ENCODE measurements at regions not wholly inside any gene's neighbourhood (a gene's known extent, or its start where the extent isn't known, plus 50 kb on each side); places are given as distances from the start of the nearest gene placed in this dataset.
A peak's percentile ranks its signal among the peaks of the same experiment; 100 is the strongest.

DNA sequence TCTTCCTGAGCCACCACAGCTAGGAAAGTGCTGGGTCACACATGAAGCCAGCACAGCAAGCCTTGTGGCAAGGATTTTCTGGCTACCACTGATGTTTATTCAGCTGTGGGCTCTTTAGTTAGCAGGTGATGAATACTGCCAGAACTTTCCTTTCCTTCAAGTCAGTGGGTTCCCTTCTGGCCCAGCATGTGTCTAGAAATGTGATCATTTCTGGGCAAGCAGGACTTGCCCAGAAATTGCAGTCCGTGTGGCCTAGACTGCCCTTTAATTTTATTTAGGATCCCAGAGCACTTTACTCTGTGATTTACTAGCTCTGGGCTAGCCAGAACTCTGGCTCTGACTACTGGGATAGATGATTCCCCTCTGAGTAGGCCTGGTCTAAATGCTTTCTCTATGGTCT lies 397.5 kb downstream of the ZIC4 start:
- DNase-seq = no peak

GRCh38 chr3:147008458-147008857 lies 397.9 kb downstream of the ZIC4 start:
- no peak for DNase-seq

DNA sequence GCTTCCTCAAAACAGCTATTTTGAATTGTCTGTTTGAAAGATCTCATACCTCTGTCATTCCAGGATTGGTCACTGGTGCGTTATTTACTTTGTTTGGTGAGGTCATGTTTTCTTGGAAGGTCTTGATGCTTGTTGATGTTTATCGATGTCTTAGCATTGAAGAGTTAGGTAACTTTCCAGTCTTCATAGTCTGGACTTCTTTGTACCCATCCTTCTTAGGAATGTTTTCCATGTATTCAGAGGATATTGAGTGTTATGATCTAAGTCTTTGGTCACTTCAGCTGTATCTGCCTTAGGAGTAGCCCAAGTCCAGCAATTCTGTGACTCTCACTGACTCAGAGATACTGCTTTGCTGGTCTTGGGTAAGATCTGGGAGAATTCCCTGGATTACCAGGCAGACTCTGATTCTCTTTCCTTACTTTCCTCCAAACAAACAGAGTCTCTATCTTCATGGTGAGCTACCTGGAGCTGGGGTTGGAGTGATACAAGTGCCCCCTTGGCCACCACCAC lies 398.6 kb downstream of the ZIC4 start:
- no peak for DNase-seq

GRCh38 chr3:147002721-147003120 lies 397.6 kb upstream of the PLSCR5 start:
- no peak for DNase-seq

DNA sequence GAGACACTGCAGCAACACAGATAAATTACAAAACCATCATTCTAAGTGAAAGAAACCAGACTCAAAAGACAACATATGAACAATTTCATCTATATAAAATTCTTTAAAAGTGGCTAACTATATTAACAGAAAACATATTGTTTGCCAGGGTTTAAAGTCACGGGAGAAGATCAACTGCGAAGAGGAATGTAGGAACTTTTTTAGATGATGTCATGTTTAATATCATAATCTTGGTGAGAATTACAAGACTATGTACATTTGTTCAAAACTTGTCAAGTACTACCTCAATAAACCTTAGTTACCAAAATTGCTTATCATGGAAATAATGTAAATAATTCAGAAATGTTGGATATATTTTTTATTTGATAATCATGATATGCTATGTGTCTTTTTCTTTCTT lies 395.1 kb upstream of the PLSCR5 start:
- no peak for DNase-seq

- no peak for DNase-seq
Observed at GRCh38 chr3:146991907-146992306, 386.8 kb upstream of the PLSCR5 start.

DNA sequence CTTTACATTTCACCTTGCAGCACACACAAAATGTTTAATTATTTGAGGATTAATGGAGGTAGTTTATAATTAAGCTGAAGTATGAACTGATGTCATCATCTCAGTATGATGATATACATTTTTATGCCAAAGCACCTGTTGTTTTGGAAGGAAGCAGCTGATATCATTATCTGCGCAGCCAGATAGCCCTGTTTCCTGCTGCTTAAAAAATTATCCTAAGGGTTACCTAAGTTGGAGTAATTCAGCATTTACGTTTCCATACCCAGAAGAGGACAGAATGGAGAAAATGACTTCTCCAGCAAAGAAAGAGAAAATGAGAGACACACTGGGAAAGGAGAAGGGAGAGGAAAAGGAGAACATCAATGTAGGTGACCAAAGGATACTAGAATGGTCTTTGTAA lies 370.3 kb upstream of the PLSCR5 start:
- DNase-seq = no peak

GRCh38 chr3:146975032-146975431 lies 369.9 kb upstream of the PLSCR5 start:
- no peak for DNase-seq

DNA sequence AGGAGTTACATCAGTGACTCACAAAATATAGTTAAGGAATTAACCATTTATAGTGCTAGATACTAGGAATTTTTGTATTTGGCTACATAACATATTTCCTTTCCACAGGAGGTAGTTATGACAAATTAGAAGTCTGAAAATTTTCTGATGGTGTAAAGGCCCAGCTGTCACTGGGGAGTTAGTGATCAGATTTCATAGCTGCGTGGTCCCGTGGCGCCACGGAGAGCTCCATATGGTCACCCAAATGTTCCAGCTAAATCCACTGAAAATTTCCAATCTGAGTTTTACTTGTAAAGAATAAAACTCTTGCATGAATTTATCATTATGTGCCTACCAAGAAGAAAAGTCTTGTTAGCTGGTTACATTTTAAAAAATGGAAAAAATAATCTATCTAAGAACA lies 368.9 kb upstream of the PLSCR5 start:
- no peak for DNase-seq

DNA sequence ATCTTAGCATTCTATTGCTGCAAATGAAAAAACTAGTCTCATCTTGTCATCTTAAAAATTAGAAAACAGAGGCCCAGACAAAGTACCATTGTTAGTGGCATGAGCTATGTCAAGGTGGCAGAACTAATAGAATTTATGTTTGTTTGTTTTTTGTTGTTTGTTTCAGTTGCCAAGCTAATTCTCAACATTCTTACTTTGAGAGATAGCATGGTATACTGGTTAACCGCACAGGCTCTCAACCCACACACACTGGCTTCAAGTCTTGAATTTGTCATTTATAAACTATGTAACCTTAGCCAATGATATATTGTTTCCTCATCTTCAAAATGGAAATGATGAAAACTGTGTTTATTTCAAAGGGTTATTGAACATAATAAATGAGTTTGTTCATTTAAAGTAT lies 367.6 kb upstream of the PLSCR5 start:
- no peak for DNase-seq

- no peak for DNase-seq
Observed at GRCh38 chr3:146970236-146970635, 365.1 kb upstream of the PLSCR5 start.

DNA sequence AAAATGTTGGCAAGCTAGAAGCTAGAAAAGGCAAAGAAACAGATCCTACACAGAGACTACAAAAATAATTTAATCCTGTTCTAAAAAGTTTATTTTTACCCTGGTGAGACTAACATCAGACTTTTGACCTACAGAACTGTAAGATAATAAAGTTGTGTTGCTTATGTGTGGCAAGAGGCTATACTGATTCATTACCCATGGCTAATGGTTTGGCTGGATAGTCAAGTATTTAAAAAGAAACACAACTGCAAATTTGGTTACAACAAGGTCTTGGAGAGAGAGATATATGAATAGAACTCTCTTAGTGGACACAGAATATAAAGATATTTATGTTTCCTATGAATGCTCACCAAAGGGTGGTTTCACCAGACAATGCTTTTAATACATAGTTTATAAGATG lies 364.2 kb upstream of the PLSCR5 start:
- DNase-seq = no peak

DNA sequence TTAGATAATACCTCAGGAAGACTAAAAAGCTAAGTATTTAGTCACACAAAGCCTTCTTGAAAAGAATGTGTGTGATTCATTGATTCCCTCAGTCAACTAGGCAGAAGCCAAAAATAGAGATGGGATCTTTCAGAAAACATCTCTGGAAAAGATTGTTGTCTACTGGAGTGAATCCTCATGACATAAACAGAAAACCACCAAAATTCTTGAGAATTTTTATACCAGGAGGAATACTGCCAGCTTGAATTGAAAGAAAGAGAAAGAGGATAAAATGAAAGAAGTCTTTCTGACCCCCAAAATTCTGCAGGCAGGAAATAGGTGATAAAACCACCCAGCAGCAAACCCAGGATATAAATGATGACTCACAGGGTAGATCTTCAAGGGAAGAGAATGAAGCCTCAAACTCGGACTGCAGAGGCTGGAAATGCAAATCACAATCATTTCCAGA lies 363.1 kb upstream of the PLSCR5 start:
- DNase-seq = peak; percentile 55 to 89

GRCh38 chr3:146967783-146968182 lies 362.6 kb upstream of the PLSCR5 start:
- DNase-seq = no peak

DNA sequence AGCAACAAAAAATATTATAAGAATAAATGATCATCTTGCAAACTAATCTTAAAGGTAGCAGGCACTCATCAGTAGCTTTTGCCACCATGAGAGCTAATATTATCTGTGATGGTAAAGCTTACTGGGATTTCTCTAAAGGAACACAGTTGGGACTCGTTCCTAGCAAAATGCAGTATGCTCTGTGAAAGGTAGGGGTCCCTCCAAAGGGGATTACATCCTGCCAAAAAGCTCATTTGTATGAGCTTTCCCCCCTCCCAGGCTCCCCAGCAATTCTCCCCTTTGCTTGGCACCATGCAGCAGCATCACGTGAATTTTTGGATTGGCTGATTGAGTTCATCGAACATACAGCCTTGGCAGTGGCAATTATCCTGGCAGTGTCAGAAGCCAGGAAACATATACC lies 361.0 kb upstream of the PLSCR5 start:
- no peak for DNase-seq

DNA sequence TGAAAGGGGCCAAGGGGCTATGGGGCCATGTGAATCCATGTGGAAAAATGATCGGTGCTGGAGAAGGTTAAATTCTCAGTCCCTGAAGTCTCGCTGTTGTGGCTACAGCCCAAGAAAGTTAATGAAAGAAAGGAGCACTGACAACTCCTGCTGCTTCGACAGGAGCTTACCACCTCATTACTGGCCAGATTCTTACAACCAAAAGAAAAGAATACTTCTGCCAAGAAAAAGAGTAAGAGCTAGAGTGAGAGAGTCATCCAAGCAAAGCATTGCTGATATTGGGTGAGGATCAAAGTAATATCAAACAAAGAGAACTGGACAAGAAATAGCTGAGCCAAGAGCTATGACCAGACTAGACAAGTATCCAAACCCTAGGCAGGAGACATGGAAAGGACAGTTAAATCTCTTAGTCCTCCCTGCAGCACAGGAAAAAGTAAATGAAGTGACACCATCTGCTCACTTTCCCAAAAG lies 348.4 kb upstream of the PLSCR5 start:
- DNase-seq = no peak

DNA sequence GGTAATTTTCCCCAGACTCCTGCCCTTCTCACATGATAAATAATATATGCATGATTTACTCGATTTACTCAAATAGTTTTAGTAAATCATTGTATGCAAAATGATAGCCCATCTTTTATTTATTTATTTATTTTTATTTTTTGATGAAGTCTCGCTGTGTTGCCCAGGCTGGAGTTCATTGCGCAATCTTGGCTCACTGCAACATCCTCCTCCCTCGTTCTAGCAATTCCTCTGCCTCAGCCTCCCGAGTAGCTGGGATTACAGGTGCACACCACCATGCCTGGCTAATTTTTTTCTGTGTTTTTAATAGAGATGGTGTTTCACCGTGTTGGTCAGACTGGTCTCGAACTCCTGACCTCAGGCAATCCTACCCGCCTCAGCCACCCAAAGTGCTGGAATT lies 343.8 kb upstream of the PLSCR5 start:
- DNase-seq = no peak

DNA sequence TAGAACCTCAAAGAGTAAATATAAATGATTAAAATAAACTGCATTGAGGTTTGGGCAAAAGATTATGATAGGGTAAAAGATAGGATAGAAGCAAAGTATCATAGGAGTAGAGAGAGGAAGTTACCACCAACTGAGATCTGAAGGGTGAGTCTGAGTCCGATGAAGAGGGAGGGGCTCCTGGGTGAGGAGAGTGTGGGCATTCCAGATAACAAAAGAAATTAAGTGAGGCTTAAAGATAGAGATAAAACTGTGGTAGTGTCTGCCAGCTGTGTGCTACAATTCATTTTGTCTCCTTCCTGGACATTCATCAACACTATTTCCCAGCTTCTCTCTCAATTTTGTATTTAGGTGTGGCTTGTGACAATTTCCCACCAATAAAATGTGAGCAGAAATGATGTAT lies 343.0 kb upstream of the PLSCR5 start:
- DNase-seq = no peak

DNA sequence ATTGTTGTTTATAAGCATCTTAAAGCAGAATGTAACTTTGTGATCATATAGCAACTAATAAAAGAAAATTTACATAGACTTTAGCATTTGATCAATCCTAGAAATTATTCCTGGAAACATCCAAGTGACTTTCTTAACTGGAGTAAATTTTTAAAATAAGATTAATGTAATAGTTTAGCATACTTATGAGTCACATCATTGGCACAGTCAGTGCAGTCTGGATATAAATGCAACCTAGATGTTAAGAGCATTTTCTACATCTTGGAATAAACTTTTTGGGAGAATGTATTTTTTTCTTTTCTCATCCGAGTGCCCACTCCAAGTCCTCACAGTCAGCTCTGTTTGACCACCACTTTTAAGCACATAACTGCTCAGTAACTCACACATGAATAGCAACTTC lies 324.6 kb upstream of the PLSCR5 start:
- no peak for DNase-seq

- no peak for DNase-seq
Observed at GRCh38 chr3:146928421-146929059, 323.4 kb upstream of the PLSCR5 start.

- no peak for DNase-seq
Observed at GRCh38 chr3:146921693-146922092, 316.5 kb upstream of the PLSCR5 start.

GRCh38 chr3:146914409-146914808 lies 309.3 kb upstream of the PLSCR5 start:
- DNase-seq = no peak

DNA sequence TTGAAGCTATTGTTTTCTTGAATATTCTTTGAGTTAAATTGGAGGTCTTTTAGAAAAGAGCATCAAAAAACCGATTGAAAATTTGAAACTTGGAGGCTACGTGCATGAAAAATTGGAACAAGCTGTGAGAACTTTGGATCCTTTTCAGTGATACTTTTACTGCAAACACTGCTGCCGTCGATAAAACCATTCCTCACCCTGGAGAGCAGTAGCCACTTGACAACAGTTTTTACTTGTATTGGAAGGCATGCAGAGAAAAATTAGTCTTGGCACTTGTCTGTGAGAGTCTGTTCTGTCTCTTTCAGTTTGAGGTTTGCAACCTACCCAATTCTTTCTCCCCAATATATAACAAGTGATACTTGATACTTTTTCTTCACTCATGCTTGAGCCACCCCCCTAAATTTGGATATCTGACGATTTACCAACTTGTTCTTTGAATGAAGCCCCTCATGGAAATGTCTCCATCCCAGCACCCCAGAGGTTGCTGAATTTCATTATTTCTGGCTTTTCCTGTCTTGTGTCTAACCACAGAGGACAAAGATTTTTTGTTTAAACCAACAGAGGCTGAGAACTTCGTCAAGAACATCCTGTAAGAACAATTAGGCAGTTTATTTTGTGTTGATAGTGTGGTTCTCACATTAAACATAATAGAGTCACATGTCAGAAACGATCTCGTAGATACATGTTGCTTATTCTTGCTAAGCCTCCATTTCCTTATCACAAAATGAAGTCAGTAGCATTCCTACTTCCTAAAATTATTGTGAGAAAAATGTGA lies 307.3 kb upstream of the PLSCR5 start:
- no peak for DNase-seq

- no peak for DNase-seq
Observed at GRCh38 chr3:146903927-146904326, 298.8 kb upstream of the PLSCR5 start.
